Smooth muscle cell (in vitro differentiated cells): ENCODE measurements at regions not wholly inside any gene's neighbourhood (a gene's known extent, or its start where the extent isn't known, plus 50 kb on each side); places are given as distances from the start of the nearest gene placed in this dataset.

Experiments
- DNase-seq: peaks from one replicate; lab custom pipeline; 2025; ENCODE audit not compliant: unreplicated experiment; lab: John Stamatoyannopoulos, UW
- H2AFZ ChIP-seq: fragments of 200-600 bp; sonication (generic); 2 replicates; pipeline ENCODE4 v1.6.0; 2016; ENCODE audit warnings: antibody characterized with exemption, low read depth, mild to moderate bottlenecking
- H3F3A ChIP-seq: fragments of 200-600 bp; sonication (generic); 2 replicates; pipeline ENCODE4 v1.6.0; 2017; ENCODE audit warnings: antibody characterized with exemption, low read depth
- H3K27ac ChIP-seq: fragments of 200-600 bp; sonication (generic); 2 replicates; pipeline ENCODE4 v1.5.1; 2016; ENCODE audit warnings: low read depth, mild to moderate bottlenecking
- H3K27me3 ChIP-seq: fragments of 200-600 bp; sonication (generic); 2 replicates; pipeline ENCODE4 v1.6.1; 2016; ENCODE audit warnings: low read depth, mild to moderate bottlenecking
- H3K36me3 ChIP-seq: fragments of 200-600 bp; sonication (generic); 2 replicates; pipeline ENCODE4 v1.5.1; 2016; ENCODE audit warnings: low read depth
- H3K4me1 ChIP-seq: fragments of 200-600 bp; sonication (generic); 2 replicates; pipeline ENCODE4 v1.5.1; 2016; ENCODE audit warnings: low read depth
- H3K4me2 ChIP-seq: fragments of 200-600 bp; sonication (generic); 2 replicates; pipeline ENCODE4 v1.6.0; 2016; ENCODE audit warnings: mild to moderate bottlenecking
- H3K4me3 ChIP-seq: fragments of 200-600 bp; sonication (generic); 2 replicates; pipeline ENCODE4 v1.5.1; 2016; ENCODE audit warnings: mild to moderate bottlenecking
- H3K79me2 ChIP-seq: fragments of 200-600 bp; sonication (generic); 2 replicates; pipeline ENCODE4 v1.6.0; 2016; ENCODE audit warnings: low read depth, mild to moderate bottlenecking
- H3K9ac ChIP-seq: fragments of 200-600 bp; sonication (generic); 2 replicates; pipeline ENCODE4 v1.6.0; 2016; ENCODE audit warnings: low read depth
- H3K9me3 ChIP-seq: fragments of 200-600 bp; sonication (generic); replicated peaks from 2 replicates; pipeline ENCODE4 v1.5.1; 2016; ENCODE audit warnings: low read depth
- H4K20me1 ChIP-seq: fragments of 200-600 bp; sonication (generic); 2 replicates; pipeline ENCODE4 v1.6.0; 2016; ENCODE audit warnings: low read depth
- WGBS: methylation state at CpG from one replicate; pipeline ENCODE4 v1.1.7; 2016; ENCODE audit warnings: low lambda C conversion rate; 5-methylcytosine and 5-hydroxymethylcytosine counted together
- TF ChIP-seq, protein P1 (sequence below): fragments of 200-600 bp; sonication (generic); IDR thresholded peaks from 2 replicates; pipeline ENCODE4 v1.5.1; 2017; ENCODE audit warnings: borderline replicate concordance, mild to moderate bottlenecking, antibody characterized with exemption; ENCODE audit not compliant: insufficient read depth, poor library complexity, severe bottlenecking

GRCh38 chr2:117086943-117087250, 727.6 kb upstream of the DDX18 start:
- no peaks in the 10 kb centered on the region for H3K27me3 ChIP-seq
- TF ChIP-seq, protein P1, sequence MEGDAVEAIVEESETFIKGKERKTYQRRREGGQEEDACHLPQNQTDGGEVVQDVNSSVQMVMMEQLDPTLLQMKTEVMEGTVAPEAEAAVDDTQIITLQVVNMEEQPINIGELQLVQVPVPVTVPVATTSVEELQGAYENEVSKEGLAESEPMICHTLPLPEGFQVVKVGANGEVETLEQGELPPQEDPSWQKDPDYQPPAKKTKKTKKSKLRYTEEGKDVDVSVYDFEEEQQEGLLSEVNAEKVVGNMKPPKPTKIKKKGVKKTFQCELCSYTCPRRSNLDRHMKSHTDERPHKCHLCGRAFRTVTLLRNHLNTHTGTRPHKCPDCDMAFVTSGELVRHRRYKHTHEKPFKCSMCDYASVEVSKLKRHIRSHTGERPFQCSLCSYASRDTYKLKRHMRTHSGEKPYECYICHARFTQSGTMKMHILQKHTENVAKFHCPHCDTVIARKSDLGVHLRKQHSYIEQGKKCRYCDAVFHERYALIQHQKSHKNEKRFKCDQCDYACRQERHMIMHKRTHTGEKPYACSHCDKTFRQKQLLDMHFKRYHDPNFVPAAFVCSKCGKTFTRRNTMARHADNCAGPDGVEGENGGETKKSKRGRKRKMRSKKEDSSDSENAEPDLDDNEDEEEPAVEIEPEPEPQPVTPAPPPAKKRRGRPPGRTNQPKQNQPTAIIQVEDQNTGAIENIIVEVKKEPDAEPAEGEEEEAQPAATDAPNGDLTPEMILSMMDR: no peak
- H3K4me2 ChIP-seq: peak overlapping the region; percentile 86
- H3K79me2 ChIP-seq: no peaks in the 10 kb centered on the region
- WGBS: 19% methylated on average over 4 of the region's 4 CpGs
- no peaks in the 10 kb centered on the region for H3K9me3 ChIP-seq
- peaks cover 28% of the 10 kb centered on the region for H3K4me1 ChIP-seq
- H4K20me1 ChIP-seq: no peaks in the 10 kb centered on the region
- peak overlapping the region; percentile 79 for H2AFZ ChIP-seq
- peak overlapping the region; percentile 38 for H3K4me3 ChIP-seq
- peaks cover 16% of the 10 kb centered on the region for H3F3A ChIP-seq
- H3K27ac ChIP-seq: peak overlapping the region; percentile 82
- H3K9ac ChIP-seq: peak overlapping the region; percentile 14
- DNase-seq: no peak
- H3K36me3 ChIP-seq: no peaks in the 10 kb centered on the region

- H4K20me1 ChIP-seq: no peaks in the 10 kb centered on the region
- H3K27me3 ChIP-seq: no peaks in the 10 kb centered on the region
- peaks cover 28% of the 10 kb centered on the region for H3K4me1 ChIP-seq
- H3K4me2 ChIP-seq: peak overlapping the region; percentile 86
- peak overlapping the region; percentile 38 for H3K4me3 ChIP-seq
- peak overlapping the region; percentile 79 for H2AFZ ChIP-seq
- H3K9ac ChIP-seq: peak overlapping the region; percentile 14
- TF ChIP-seq, protein P1: no peak
- no peaks in the 10 kb centered on the region for H3K9me3 ChIP-seq
- no peaks in the 10 kb centered on the region for H3K36me3 ChIP-seq
- H3K79me2 ChIP-seq: no peaks in the 10 kb centered on the region
- DNase-seq: no peak
- WGBS: 3% methylated on average over 9 of the region's 9 CpGs
- H3F3A ChIP-seq: peaks cover 16% of the 10 kb centered on the region
- H3K27ac ChIP-seq: peak overlapping the region; percentile 82
Observed at GRCh38 chr2:117087535-117088291, 726.8 kb upstream of the DDX18 start.

DNA sequence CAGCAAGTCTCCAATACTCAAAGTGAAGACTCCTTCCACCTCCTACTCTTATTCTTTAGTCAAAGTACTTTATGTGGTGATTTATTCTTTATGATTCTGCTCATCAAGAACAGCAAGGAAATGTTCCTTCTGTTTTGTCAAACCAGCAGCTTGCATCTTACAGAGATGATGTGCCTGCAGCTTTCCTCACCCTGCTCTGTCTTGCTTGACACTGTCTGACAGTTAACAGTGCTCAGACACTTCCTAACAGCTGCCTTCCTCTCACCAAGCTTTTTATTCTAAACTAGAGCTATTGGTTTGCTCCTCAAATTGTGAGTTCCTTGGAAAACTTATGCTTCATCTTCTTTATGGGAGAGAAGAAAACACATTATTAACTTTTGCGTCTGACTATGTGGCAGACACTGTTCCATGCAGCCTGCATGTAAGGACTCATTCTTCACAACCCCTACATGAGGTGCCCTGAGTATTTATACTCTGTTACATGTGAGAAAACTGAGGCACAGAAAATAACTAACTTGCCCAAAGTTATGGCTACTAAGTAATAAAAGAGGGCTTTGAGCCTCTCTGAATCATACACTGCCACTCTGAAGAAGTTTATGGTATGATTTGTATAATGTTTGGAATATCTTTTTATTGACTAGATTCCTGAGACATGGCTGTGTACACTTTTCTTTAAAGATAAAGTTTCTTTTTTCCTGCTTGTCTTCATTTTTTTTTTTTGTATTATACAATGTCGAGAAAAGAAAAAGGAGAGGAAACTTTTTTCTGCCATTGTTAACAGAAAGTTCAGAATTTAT, 723.3 kb upstream of the DDX18 start:
- TF ChIP-seq, protein P1: no peak
- H3K27ac ChIP-seq: peak overlapping the region; percentile 56
- H3K9ac ChIP-seq: no peak overlapping the region
- no peaks in the 10 kb centered on the region for H4K20me1 ChIP-seq
- WGBS: 31% methylated on average over 2 of the region's 2 CpGs
- peaks cover 21% of the 10 kb centered on the region for H3K4me1 ChIP-seq
- no peaks in the 10 kb centered on the region for H3K36me3 ChIP-seq
- DNase-seq: no peak
- no peak overlapping the region for H3K4me3 ChIP-seq
- H3K4me2 ChIP-seq: peak overlapping the region; percentile 47
- H3K9me3 ChIP-seq: no peaks in the 10 kb centered on the region
- no peaks in the 10 kb centered on the region for H3K79me2 ChIP-seq
- no peaks in the 10 kb centered on the region for H3K27me3 ChIP-seq
- H2AFZ ChIP-seq: peak overlapping the region; percentile 47
- H3F3A ChIP-seq: peaks cover 13% of the 10 kb centered on the region
